ENCODE measurements at regions not wholly inside any gene's neighbourhood (a gene's known extent, or its start where the extent isn't known, plus 50 kb on each side); places are given as distances from the start of the nearest gene placed in this dataset.

DNA sequence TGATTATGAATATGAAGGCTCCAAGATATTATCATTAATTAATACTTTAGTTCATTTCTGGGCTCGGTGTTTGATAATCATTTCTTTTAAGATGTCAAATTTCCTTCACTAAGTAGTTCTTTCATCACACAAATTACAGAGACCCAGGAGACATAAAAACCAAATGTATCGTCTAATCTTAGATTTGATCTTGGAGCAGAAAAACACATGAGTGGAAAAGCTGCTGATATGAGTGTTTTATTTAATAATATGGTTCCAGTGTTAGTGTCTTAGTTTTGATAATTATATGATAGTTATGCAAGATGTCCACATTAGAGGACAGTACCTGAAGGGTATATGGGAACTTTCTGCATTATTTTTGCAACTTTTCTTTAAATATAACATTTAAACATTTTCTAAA is 494.5 kb upstream of the RAG2 start:
- DNase-seq = no peak

DNA sequence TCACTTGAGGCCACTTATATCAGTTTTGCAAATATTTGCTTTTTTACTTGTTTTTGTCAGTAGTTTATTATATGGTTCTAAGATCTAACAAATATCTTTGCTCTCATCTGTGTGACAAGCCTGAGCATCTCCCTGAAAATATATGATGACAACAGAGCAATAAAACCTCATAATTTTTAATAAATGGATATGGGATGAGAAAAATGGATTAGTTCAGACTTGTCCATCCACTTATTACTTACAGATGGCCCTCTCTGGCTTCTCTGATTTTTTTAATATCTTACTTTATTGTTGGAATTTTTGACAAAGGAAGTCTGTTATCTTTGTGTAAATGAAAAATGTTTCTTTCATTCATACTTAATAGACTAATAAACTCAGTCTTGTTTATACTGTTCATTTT is 491.4 kb upstream of the RAG2 start:
- DNase-seq = no peak

DNA sequence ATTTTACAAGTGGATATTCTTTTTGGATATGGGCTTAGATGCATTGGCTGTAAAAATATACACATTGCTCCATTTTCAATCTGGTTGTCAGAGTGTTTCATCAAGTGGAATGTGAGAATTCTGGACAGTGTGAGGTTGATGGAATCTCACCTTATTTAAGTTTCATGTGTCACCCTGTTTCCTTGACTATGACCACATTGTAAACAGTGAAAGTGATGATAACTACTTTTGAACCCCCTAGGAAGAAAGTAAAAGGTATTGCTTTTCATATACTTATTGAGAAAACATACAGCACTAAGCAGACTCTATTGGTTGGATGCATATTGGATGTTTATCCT is 490.5 kb upstream of the RAG2 start:
- DNase-seq = no peak

DNA sequence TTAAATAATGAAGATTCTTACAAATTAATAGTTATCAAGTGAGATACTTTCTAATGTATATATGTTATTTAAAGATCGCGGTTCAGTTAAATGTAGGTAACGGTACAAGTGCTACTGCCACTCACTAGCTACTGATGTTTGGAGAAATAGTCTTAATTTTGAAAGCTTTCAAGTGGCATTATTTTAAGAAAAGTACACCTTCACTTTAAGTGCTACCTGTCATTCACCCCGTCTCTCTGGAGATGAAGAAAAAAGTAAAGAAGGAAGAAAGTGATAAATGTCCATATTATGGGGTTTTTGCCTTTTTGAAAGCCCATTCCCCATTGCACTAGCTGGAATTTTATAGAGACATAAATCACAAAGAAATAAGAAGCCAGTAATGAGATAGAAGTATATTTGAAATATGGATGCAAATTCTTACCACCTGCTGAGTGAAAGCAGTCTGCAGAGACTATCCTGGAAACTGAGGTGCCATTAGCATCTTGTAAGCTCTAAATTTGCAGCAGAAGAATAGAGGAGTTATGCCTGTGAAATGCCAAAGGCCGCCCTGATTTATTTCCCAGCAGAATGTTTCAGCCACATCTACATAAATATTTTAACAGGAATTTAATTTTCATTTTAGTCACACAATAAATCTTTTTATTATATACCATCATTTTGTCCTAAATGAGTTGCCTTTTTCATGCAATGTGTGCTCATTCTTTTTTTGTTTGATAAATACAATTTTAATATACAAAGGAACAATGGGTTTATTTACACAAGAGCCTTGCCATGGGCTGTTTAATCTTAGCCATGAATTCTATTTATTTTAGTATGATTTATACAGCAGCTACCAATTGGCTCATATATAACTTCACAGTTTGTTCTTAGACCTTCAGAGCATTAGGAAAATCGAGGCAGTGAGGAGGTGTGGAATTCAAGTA is 489.9 kb upstream of the RAG2 start:
- DNase-seq = no peak

DNA sequence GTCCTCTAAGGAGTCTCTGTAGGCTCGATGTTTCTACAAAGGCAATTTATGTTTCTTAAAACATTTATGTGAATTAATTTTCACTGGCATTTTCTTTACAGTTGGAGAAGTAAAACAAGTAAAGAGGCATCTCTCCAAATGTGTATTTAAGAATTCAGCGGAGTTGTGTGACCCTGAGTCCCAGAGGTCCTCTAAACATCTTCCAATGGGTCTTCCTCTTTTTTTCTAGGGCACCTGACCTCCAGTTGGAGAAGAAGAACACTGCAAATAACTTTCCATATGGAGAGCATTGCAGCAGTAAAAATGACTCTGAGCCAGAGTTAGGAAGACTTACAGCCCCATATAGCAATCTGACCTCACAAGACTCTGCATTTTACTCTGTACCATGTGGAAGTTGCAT is 480.5 kb upstream of the RAG2 start:
- no peak for DNase-seq

DNA sequence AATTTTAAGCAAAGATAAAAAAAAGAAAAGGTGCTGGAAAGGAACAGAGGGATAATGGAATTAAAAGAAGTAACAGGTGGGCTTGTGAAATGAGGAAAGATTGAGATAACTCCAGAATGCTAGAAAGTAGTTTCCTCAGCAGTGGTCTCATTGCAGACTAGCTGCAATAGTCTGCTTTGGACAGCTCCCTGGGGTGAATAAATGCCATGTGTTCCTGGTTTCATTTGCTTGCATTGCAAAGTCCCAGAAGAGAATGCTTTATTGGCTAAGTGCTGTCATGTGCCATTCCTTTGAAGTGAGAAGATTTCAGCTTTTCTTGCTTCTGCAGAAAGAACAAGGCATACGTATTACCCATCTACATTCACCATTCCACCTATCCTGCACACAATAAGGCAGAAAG is 478.8 kb upstream of the RAG2 start:
- DNase-seq = no peak

DNA sequence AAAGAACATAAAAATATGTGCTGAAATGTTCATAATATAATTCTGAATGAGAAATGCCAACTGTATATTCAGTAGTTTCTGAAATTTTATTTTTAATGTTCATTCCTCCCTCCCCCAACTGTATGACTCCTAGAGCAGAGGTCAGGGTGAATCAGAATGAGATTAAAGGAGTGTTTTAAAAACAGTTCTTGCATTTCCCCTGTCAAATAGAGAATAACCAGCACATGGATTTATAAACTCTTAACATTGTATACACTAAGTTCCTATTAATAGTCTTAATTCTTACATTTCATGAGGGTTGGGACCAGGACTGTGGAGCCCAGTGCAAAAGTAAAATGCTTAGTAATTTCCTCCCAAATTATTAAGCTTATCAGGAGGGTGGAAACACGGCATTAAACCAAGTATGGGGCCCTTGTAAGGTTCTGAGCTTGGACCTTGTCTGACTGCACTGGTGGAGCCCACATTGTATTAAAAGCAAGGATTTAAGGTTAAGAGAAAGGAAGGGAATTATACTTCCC is 474.6 kb upstream of the RAG2 start:
- DNase-seq = no peak

DNA sequence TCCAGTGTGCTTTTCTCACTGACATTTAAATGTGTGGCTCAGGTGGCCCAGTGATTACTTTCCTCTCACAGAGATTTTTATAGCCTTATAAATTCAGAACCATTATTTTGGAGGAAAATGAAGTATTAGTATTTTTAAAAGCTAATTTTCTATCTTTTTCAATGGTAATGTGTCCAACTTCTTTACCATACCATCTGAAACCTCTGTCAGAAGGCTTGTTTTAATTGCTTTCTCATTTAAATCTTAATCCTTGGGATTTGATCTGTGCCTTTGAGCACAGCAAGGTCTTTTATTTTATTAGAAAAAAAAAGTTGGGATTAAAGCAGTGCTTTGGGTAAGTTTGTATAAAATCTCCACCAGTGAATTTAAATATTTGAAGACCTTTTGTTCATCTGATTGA is 452.3 kb upstream of the RAG2 start:
- DNase-seq = no peak

DNA sequence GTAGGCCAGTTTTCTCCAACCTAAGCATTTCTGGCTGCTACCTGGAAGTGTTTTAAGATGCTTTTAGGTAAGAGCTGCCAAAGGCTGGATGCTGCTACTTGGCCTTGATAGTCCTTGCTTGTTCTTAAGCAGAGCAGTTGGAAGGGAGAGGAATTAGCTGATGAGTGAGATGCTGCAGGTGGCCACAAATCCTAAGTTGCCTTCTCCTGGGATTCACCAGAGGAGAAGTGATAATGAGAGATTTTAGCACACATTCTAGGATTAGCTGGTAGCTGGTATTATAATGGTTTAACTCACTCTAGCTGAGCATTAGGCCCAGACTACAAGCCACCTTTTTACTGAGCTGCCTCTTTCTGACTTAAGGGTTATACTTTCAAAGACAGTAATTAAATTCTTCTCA is 442.9 kb upstream of the RAG2 start:
- no peak for DNase-seq

DNA sequence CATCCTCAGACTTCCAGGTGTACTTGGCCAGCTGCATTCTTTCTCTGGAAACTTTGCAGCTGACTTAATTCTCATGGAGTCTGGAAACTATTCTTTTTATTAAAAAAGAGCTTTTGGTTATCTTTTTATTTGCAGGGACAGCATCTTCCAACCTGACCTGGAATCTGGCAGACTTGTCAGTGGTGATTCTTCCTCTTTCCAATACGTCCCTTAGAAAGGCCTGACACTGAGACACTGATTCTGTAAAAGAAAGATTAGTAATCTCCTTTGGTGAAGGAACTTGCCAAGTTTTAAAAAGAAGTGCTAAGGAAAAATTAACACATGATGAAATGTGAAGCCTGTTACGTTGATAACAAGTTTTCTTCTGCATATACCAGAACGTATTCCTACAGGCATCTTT is 440.9 kb upstream of the RAG2 start:
- DNase-seq = no peak

DNA sequence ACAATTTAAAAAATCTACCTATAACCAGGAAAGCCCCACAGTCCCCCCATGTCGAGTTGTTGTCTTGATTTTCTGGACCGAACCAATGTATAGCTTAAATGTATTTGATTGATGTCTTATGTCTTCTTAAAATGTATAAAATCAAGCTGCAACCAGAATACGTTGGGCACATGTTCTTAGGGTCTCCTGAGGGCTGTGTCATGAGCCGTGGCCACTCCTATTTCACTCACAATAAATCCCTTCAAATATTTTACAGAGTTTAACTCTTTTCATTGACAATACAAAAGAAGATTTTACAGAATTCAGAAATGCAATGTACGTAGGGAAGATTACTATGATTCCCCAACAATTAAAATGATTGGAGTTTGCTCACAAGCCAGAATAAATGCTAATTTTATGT is 428.7 kb upstream of the RAG2 start:
- DNase-seq = no peak

DNA sequence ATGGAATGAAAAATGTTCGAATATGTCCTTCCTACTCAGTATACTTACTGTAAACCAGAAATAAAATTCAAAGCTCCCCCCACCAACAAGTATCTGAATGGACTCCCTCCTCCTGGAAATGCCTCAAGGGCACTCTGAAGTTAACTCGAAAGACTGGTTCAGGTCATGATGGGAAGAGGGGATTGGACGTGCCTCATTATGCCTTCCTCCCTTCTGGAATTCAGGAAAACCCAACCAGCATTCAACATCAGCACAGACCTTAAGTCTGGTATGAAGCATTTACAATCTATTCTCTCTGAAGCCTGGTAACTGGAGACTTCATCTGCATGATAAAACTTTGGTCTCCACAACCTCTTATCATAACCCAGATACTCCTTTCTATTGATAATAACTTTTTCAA is 428.3 kb upstream of the RAG2 start:
- DNase-seq = no peak

DNA sequence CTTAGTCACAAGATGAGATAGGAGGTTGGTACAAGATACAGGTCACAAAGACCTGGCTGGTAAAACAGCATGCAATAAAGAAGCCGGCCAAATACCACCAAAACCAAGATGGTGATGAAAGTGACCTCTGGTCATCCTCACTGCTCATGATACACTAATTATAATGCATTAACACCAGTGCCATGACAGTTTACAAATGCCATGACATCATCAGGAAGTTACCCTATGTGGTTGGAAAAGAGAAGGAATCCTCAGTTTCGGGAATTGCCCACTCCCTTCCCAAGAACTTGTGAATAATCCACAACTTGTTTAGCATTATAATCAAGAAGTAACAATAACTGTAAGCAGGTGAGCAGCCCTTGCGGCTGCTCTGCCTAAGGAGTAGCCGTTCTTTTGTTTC is 408.5 kb upstream of the RAG2 start:
- no peak for DNase-seq

DNA sequence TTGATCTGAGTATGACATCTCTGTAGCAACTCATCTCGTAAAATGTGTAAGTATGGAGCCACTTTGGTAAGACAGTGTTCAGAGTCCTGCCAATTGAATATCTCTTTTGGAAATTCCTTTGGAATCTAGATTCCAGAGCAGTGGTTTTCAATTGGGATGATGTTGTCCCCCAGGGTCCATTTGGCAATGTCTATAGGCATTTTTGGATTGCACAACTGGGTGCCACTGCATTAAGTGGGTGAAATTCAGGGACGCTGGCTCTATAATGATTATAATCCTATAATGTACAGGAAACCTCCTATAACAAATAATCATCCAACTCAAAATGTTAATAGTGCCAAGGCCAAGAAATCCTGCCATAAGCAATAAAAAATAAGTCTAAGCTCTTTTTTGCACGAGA is 404.8 kb upstream of the RAG2 start:
- no peak for DNase-seq

DNA sequence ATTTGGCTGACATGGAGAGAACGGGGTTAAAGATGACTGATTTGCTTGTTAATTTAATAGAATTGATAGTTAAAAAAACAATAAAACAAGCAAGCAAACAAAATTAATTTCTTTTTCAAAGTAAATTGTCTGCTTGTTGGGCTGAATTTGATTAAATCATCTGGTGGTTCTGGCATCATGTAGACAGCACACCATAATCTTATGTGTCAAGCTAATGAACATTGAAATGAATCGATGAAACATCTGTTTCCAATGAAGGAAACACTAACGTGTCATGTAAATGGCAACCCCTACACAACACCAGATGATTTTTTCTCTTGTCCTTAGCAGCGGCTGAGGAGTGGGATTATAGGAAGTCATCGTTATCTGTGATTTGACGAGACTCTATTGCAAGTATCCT is 399.6 kb upstream of the RAG2 start:
- no peak for DNase-seq

DNA sequence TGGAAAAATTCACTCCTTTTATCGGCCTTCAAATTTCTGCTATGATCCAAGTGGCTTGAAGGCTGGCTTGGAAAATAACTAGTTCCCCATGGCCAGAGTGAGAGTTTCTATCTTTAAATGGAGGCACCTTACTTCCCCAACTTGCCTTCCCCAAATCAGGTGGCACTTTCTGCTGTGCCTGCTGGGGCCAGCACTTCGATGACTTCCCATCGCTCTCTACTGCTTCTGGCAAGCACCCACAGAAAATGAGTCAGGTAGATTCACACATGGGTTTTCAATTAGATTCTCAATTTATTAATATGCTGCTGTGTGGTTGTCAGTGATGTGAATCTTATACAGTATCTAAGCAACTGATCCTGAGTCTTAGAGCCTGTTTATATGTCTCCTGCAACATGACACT is 398.8 kb upstream of the RAG2 start:
- DNase-seq = no peak

DNA sequence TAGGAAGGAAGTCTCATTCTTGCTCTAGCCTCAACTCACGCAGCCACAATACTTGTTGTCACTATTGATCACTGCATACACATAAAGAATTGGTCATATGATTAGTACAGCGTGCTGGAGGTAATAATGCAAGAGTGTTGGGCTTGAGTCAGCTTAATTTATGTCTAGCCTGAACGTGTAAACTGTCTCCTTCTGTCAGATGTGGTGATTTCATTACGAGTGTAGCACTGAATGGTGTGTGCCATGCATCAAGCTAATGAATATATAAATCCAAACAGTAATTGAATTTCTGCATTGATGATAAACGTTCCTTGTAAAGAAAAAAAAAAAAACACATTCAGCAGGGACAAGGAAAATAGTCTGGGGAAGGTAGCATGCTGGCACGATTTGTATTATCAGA is 396.2 kb upstream of the RAG2 start:
- no peak for DNase-seq

DNA sequence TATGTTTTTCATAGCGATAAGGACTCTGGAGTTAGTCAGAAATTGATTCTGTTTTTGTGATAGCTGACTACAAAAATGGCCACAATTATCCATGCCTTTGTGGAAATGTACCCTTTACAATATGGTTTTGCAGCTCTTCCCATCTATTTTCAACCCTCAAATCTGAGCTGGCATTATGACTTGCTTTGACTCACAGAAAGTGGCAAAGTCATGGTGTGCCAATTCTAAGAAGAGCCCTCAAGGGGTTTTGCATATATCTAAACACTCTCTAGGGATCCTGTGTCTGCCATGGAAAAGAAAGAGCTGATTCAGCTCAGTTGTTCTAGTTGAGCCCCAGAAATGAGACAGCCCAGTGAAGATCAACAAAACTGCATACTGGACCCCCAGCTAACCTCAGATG is 390.5 kb upstream of the RAG2 start:
- no peak for DNase-seq

DNA sequence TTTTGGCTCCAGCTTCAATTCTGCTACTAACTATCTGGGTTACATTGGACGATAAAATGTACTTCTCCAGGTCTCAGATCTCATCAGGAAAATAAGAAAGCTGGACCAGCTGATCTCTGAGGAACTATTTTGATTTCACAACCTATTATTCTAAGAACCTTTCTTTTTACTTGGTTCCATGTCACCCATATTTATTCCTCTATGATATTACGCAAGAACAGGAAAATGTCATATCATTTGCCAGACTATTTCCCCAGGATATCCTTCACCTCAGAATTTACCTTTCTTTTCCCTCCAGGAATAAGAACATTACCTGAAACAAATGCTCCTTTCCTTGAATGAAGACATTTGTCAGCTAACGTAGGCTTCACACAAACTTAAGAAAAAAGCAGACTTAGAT is 387.5 kb upstream of the RAG2 start:
- DNase-seq = no peak

DNA sequence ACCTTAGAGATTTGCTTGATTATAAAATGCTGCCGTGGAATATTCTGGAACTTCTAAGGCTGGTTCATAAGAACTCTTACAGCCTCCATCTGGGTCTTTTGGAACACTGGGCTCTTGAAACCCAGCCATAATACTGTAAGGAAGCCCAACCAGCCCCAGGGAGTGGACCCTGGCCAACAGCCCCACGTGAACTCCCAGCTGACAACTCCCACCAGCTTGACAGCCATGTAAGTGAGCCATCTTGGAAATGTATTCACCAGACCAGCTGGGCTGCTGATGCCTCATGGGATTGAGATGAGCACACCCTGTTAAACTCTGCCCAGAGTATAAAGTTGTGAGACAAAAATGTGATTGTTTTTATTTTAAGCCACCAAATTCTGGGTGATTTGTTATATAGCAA is 378.7 kb upstream of the RAG2 start:
- no peak for DNase-seq

DNA sequence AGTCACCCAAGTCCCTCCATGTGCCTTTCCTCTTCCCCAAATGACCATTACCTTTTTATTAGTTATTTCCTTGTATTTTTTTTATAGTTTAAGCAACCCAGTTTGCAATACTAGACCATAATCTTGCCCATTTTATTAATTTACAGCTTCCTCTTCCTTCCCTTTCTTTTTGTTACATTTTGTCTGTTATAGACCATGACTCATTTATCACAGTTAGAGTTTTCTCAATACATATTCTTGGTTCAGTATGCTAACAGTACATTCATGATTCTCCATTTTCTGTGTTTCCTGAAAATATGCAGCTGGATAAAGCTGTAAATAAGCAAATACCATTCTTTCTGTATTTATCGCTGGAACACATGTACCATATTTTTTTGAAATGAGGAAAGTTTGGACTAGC is 376.7 kb upstream of the RAG2 start:
- no peak for DNase-seq

DNA sequence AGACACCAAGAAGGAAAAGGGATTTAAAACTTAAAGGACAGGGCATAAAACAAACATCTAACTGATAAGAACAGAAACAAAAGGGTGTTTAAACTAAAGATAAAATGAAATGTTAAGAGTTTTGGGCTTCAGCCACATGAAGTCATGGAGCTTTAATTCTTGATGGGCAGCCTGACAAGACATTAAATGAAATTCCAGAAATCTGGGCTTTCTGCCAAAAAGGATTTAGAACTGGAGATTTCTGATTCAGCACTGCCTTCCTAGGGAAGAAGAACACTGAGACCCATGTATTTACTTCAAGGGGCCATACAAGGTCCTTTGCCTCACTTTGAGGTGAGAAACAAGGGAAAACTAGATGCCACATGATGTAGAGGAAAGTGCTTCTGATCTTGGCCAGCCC is 355.9 kb upstream of the RAG2 start:
- DNase-seq = no peak

DNA sequence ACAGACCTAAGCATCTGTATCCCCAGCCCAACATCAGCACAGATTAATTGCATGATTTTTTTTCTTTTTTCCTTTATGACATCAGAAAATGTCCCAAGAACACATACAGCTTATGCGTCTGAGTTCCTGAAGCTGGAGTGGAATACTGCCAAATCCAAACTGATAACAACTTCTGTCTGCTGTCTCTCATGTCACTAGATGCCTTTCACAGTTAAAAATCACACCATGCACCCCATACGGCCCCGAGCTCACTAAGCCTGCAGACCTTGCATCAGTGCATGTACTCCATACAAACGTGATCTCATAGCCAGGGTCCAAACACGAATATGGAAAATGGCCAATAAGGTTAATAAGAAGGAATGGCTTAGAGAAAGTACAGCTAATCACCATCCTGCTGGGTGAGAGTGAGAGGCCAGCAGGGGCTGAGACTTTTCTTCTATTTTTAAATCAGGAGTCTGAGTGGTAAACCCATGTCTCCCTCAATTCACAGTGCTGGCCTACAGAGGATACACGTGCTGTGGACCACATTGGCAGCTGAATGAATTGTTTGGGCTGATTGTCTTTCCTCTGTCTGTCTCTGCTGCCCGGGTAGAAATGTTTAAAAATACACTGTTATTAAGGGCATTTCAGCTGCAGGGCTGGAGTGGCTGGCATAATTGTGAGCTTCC is 350.6 kb upstream of the RAG2 start:
- DNase-seq = no peak

DNA sequence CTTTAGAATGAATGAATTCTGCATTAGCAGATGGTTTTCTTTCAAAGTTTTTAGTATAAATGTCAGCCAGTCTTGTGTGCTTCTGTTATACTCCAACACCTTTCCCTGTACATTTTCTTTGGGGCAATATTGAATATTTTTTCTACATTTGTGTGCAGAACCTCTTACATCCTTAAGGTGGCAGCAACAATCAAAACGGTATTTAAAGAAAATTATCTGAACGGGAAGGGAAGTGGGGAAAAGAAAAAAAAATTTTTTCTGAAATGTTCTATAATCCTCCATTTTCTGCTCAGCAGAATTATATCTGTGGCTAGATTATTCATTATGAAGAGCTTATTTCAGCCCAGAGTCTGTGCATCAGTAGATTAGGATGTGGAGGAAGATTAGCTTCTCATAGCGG is 347.3 kb upstream of the RAG2 start:
- no peak for DNase-seq

DNA sequence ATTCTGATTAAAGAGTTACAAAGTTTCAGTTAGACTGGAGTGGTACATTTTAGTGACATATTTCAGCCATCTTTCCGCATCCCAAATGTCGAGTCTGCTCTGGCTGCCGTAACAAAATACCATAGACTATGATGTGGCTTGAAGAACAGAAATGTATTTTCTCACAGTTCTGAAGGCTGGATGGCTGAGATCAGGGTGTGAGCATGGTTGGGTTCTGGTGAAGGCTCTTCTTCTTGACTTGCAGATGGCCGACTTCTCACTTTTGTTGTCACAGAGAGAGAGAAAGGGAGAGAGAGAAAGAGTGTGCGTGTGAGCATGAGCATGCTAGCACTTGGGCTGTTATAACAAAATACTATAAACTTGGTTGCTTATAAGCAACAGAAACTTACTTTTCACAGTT is 335.4 kb upstream of the RAG2 start:
- DNase-seq = no peak

Measured in activated naive CD4-positive, alpha-beta T cell (primary cell).